ENCODE measurements at regions not wholly inside any gene's neighbourhood (a gene's known extent, or its start where the extent isn't known, plus 50 kb on each side); places are given as distances from the start of the nearest gene placed in this dataset.
"Not testable (repeated sequence)": the region's sequence is repeated elsewhere in the genome, so short reads cannot be mapped to it uniquely, and the experiment has no call there.

DNA sequence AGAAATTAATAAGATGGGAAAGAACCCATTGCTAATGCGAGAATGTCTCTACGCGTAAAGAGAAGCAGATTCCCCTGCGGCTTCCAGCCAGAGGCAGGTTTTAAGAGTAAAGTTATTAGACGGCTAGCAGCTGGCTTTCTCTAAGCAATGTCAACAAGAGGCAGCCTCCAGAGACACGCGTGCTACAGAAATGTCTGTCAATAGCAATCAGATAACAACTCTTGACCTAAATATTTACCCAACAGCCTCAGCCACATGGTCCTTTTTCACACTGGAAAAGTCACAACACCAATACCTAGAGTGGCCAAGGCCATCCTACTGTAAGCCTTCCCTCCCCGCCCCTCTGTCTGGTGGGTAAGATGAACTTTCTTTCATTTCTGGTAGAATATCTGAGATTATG, 146.0 kb upstream of the SFSWAP start:
- DNase-seq (ENCODE audit: insufficient read length): no peak
- TF ChIP-seq POLR2AphosphoS5 (IDR thresholded peaks at IDR 0.05; ENCODE audit: low read depth, low read length): no peak
- TF ChIP-seq TAF1 (IDR thresholded peaks at IDR 0.05; ENCODE audit: borderline replicate concordance, low read depth, low read length): no peak
- no peak for TF ChIP-seq POLR2A (IDR thresholded peaks at IDR 0.05; ENCODE audit: low read depth, low read length)

DNA sequence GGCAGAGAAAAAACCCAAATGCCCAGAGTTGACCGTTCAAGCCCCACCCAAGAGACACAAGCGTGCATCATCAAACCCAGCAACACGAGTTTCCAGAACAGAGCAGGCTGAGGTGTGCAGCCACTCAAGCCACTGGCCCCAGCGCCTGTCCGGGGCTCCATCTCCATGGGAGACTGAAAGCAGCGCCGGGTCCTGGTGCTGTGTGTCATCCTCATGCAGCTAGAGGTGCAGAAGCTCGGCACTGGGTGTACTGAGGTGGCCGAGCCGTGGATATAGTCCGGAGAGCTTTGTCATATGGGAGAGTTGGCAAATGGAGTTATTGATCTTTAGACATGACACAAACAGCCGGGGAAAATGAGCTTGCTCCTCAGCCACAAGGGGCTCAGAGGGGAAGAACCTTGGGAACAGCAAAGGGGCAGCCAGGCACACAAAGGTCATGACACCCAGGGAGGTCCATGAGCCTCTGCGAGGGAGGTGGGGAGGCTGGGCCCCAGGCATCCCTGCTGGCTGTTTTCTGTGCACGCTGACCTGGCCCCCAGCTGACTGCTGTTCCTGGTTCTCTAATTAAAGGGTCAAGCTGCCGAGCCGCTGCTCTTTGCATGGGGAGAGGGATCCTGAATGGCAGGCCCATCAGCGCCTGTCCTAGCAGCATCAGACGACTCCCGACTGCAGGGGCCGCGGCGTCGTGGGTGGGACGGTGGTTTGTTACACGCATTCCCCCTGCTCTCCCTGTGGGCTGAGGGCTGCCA, 145.4 kb upstream of the SFSWAP start:
- TF ChIP-seq POLR2A (IDR thresholded peaks at IDR 0.05; ENCODE audit: low read depth, low read length) (no peak), TAF1 (IDR thresholded peaks at IDR 0.05; ENCODE audit: borderline replicate concordance, low read depth, low read length) (no peak), POLR2AphosphoS5 (IDR thresholded peaks at IDR 0.05; ENCODE audit: low read depth, low read length) (no peak)
- DNase-seq (ENCODE audit: insufficient read length) (no peak), FAIRE-seq (no peak)

More for the DNA sequence above, 146.0 kb upstream of the SFSWAP start:
- FAIRE-seq: no peak

DNA sequence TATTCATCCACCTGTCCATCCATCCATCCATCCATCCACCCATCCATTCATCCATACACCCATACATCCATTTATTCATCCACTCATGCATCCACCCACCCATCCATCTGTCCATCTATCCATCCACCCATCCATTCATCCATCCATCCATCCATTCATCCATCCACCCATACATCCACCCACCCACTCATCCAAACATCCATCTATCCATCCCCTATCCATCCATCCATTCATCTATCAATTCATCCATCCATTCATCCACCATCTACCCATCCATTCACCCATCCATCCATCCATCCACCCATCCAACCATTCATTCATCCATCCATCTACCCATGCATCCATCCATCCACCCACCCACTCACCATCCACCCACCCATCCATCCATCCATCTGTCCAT, 142.6 kb upstream of the SFSWAP start:
- FAIRE-seq: no peak
- TF ChIP-seq TAF1 (IDR thresholded peaks at IDR 0.05; ENCODE audit: borderline replicate concordance, low read depth, low read length) (no peak), POLR2A (IDR thresholded peaks at IDR 0.05; ENCODE audit: low read depth, low read length) (no peak), POLR2AphosphoS5 (IDR thresholded peaks at IDR 0.05; ENCODE audit: low read depth, low read length) (no peak)
- no peak for DNase-seq (ENCODE audit: insufficient read length)

DNA sequence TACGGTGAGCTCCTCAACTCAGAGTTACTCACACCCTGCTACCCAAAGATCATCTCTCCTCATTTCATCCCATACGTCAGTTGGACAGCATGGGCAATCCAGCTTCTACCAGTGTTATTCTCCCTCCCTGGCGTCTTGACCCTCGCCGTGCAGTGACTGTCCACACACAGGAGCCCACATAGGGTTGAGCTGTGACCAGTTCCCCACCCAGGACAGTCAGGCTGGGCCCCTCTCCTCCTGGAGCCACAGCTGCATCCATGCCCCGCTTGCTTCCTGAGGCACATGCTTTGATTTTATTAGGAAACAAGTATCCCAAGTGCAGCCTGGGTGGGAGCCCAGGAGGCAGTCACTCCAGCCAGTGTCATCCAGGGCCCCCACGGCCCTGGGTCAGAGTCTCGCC, 140.3 kb upstream of the SFSWAP start:
- FAIRE-seq (no peak), DNase-seq (ENCODE audit: insufficient read length) (no peak)
- TF ChIP-seq POLR2AphosphoS5 (IDR thresholded peaks at IDR 0.05; ENCODE audit: low read depth, low read length) (no peak), TAF1 (IDR thresholded peaks at IDR 0.05; ENCODE audit: borderline replicate concordance, low read depth, low read length) (no peak), POLR2A (IDR thresholded peaks at IDR 0.05; ENCODE audit: low read depth, low read length) (no peak)

DNA sequence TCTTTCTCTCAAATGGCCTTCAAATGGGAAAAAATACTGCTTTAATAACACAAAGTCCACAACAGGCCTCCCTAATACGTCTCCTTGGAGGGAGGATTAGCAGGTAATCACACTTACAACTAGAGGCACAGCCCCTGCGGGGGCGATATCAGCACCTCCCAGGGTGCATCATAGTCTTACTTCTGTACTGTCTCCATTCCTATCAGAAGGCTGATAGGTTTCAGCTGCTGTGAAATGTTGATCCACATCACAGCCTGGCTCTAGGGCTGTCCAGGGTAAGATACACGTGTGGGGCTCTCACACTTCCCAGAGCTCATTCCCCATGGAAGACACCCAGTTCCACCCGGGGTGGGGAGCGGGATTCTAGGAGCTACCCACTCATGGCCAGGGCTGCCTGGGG, 139.1 kb upstream of the SFSWAP start:
- DNase-seq (ENCODE audit: insufficient read length): no peak

DNA sequence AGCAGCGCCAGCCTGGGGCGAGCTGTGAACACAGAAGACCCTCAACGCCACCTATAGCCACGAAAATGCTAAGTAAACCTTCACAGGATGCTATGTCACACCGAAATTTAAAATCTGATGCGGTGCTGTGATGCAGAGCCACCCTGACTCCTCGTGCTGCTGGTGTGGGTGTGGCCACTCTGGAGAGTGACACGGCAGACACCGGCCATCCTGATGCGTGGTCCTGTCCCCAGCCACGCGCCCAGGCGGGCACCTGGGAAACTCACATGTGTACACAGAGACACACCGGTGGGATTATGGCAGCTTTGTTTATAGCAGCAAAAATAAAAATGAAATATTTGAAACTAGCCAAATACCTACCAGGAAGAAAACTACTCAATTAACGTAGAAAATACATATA, 138.3 kb upstream of the SFSWAP start:
- TF ChIP-seq TAF1 (IDR thresholded peaks at IDR 0.05; ENCODE audit: borderline replicate concordance, low read depth, low read length) (no peak), POLR2A (IDR thresholded peaks at IDR 0.05; ENCODE audit: low read depth, low read length) (no peak), POLR2AphosphoS5 (IDR thresholded peaks at IDR 0.05; ENCODE audit: low read depth, low read length) (no peak)
- DNase-seq (ENCODE audit: insufficient read length): no peak
- FAIRE-seq: no peak

More for the DNA sequence above, 139.1 kb upstream of the SFSWAP start:
- FAIRE-seq: no peak
- TF ChIP-seq POLR2AphosphoS5 (IDR thresholded peaks at IDR 0.05; ENCODE audit: low read depth, low read length) (no peak), TAF1 (IDR thresholded peaks at IDR 0.05; ENCODE audit: borderline replicate concordance, low read depth, low read length) (no peak), POLR2A (IDR thresholded peaks at IDR 0.05; ENCODE audit: low read depth, low read length) (no peak)

DNA sequence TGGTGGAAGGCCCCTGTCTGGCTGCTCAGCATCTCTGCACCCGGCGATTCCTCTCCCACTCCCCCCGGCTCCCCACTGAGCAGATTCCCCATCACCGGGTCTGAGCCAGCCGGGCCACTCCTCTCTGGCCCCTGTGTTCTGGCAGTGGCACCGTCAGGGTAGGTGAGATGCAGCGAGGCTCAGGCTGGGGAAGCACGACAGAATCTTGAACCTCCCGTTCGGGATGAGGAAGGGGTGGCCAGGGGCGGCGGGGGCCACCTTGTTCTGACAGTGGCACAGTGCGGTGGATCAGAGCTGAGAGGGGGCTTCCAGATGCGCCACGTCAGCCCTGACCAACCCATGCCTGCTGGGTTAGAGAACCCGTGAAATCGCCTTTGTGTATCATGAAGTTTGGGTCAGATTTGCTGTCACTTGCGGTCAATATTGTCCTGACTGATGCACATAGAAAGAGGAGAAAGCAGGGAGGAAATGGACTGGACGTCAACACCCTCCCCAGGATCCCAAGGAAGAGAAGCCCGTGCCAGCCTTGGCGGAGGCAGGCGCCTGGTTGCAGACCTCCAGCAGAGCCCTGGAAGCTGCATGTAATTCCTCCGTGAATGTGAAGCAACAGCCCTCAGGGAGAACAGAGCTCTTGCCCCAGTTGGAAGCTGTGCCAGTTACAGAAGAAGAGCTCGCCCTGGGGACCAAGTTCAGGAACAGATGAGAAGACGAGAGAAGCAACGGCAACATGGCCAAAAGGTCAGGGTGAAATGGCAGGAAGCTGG, 137.1 kb upstream of the SFSWAP start:
- no peak for FAIRE-seq
- TF ChIP-seq POLR2AphosphoS5 (IDR thresholded peaks at IDR 0.05; ENCODE audit: low read depth, low read length) (no peak), POLR2A (IDR thresholded peaks at IDR 0.05; ENCODE audit: low read depth, low read length) (no peak), TAF1 (IDR thresholded peaks at IDR 0.05; ENCODE audit: borderline replicate concordance, low read depth, low read length) (no peak)
- no peak for DNase-seq (ENCODE audit: insufficient read length)

DNA sequence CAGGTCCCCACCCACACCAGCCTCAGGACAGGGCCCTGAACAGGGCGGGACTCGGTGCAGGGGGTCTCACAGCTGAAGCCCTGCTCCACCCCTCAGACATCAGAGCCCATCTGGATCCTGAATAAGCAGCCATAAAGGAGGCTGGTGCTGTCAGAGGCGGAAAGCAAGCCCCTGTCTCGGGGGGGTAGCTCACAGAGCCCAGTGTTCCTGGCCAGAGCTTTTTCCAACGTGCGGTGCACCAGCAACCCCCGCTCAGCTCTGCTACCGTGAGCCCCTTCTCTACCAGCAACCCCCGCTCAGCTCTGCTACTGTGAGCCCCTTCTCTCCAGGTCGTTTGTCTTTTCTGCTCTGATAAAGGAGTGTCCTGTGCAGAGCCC, 136.5 kb upstream of the SFSWAP start:
- TF ChIP-seq POLR2AphosphoS5 (IDR thresholded peaks at IDR 0.05; ENCODE audit: low read depth, low read length) (no peak), TAF1 (IDR thresholded peaks at IDR 0.05; ENCODE audit: borderline replicate concordance, low read depth, low read length) (no peak), POLR2A (IDR thresholded peaks at IDR 0.05; ENCODE audit: low read depth, low read length) (no peak)
- DNase-seq (ENCODE audit: insufficient read length) (no peak), FAIRE-seq (no peak)

DNA sequence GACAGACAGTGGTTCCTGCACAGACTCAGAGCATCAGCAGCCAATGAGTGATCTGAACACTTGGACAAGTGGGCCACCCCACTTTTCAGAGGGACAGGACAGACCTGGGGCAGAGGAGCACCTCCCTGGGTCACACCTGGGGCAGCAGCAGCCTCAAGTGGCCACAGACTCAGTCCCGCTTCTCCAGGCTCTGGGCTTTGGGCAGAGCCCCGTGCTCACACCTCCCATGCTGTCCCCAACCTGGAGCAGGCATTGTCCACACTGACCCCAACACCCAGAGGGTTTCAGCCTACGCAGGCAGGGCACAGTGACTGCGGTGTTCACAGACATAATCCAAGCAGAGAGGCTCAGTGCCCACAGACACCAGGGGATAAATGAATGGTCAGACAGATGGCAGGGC, 135.5 kb upstream of the SFSWAP start:
- FAIRE-seq (no peak), DNase-seq (ENCODE audit: insufficient read length) (no peak)
- TF ChIP-seq POLR2A (IDR thresholded peaks at IDR 0.05; ENCODE audit: low read depth, low read length): no peak
- TF ChIP-seq TAF1 (IDR thresholded peaks at IDR 0.05; ENCODE audit: borderline replicate concordance, low read depth, low read length): no peak
- TF ChIP-seq POLR2AphosphoS5 (IDR thresholded peaks at IDR 0.05; ENCODE audit: low read depth, low read length): no peak

DNA sequence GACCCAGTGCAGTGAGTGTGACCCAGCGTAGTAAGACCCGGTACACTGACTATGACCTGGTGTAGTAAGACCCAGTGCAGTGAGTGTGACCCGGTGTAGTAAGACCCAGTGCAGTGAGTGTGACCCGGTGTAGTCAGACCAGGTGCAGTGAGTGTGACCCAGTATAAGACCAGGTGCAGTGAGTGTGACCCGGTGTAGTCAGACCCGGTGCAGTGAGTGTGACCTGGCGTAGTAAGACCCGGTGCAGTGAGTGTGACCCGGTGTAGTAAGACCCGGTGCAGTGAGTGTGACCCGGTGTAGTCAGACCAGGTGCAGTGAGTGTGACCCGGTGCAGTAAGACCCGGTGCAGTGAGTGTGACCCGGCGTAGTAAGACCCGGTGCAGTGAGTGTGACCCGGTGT, 134.2 kb upstream of the SFSWAP start:
- peak; percentile 78 for FAIRE-seq
- not testable (repeated sequence) for DNase-seq (ENCODE audit: insufficient read length)

DNA sequence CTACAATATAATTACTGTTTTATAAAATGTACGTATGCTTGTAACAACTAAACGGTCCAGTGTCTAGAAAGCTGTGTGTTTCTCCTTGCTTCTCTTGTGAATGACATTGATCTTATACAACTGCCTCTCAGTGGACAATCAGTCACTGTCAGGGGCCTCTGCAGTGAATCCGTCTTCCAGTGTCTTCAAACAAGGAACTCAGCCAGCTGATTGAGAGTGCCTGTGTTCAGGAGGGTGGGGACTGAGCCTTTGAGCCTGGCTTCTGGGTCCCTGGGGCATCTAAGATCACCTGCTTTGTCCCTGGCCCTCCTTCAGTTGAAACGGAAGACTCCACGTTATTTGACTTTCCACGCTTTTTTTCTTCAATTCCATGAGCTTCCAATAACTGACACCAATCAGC, 133.1 kb upstream of the SFSWAP start:
- no peak for DNase-seq (ENCODE audit: insufficient read length)
- TF ChIP-seq POLR2AphosphoS5 (IDR thresholded peaks at IDR 0.05; ENCODE audit: low read depth, low read length) (no peak), POLR2A (IDR thresholded peaks at IDR 0.05; ENCODE audit: low read depth, low read length) (no peak), TAF1 (IDR thresholded peaks at IDR 0.05; ENCODE audit: borderline replicate concordance, low read depth, low read length) (no peak)
- no peak for FAIRE-seq

DNA sequence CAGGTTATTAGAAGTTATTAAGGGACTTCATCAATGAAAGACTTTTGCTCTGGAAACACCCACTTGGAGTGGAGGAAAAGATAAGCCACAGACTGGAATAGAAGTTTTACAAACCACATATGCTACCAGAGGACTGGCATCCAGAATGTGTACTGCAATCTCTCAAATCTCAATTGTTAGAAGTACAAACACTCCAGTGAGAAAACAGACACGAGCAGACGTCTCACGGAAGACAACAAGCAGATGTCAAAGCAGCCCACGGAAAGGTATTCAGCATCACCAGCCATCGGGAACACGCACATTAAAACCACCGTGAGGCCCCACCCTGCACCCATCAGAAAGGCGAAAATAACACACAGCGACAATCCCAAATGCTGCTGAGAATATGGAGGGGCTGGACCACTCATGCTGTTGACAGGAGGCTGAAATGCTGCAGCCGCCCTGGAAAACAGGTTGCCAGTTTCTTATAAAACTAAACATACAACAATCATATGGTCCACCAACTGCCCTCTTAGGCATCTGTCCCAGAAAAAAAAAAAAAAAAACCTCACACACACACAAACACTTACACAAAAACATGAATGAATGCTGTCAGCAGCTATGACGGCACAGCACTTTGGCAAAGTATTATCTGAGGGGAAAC, 131.9 kb upstream of the SFSWAP start:
- no peak for FAIRE-seq

More for the DNA sequence above, 131.9 kb upstream of the SFSWAP start:
- TF ChIP-seq POLR2A (IDR thresholded peaks at IDR 0.05; ENCODE audit: low read depth, low read length) (no peak), POLR2AphosphoS5 (IDR thresholded peaks at IDR 0.05; ENCODE audit: low read depth, low read length) (no peak), TAF1 (IDR thresholded peaks at IDR 0.05; ENCODE audit: borderline replicate concordance, low read depth, low read length) (no peak)
- no peak for DNase-seq (ENCODE audit: insufficient read length)

All from GM12892 (cell line).